ENCODE measurements at regions not wholly inside any gene's neighbourhood (a gene's known extent, or its start where the extent isn't known, plus 50 kb on each side); places are given as distances from the start of the nearest gene placed in this dataset.

GRCh38 chr10:9189448-9189847 lies 1135.0 kb downstream of the GATA3 start:
- DNase-seq, result no peak

- DNase-seq, result no peak
Measured at GRCh38 chr10:9193120-9193519, 1138.6 kb downstream of the GATA3 start.

GRCh38 chr10:9195385-9195784 lies 1140.9 kb downstream of the GATA3 start:
- DNase-seq, result no peak

- no peak for DNase-seq
Measured at GRCh38 chr10:9198611-9199010, 1144.1 kb downstream of the GATA3 start.

- DNase-seq, result no peak
Measured at GRCh38 chr10:9205558-9205957, 1151.1 kb downstream of the GATA3 start.

GRCh38 chr10:9209105-9209798 lies 1154.8 kb downstream of the GATA3 start:
- peak; percentile 39 for DNase-seq

- no peak for DNase-seq
Measured at GRCh38 chr10:9211228-9211627, 1156.7 kb downstream of the GATA3 start.

GRCh38 chr10:9214618-9215017 lies 1160.1 kb downstream of the GATA3 start:
- DNase-seq, result no peak

- no peak for DNase-seq
Measured at GRCh38 chr10:9215121-9215520, 1160.6 kb downstream of the GATA3 start.

GRCh38 chr10:9219860-9220259 lies 1165.4 kb downstream of the GATA3 start:
- no peak for DNase-seq

- no peak for DNase-seq
Measured at GRCh38 chr10:9222917-9223316, 1168.4 kb downstream of the GATA3 start.

GRCh38 chr10:9227679-9228365 lies 1173.3 kb downstream of the GATA3 start:
- DNase-seq, result no peak

- no peak for DNase-seq
Measured at GRCh38 chr10:9228771-9229170, 1174.3 kb downstream of the GATA3 start.

GRCh38 chr10:9229702-9230244 lies 1175.3 kb downstream of the GATA3 start:
- no peak for DNase-seq

- no peak for DNase-seq
Measured at GRCh38 chr10:9230625-9231024, 1176.1 kb downstream of the GATA3 start.

GRCh38 chr10:9234191-9234590 lies 1179.7 kb downstream of the GATA3 start:
- DNase-seq, result no peak

GRCh38 chr10:9238041-9238440 lies 1183.6 kb downstream of the GATA3 start:
- DNase-seq, result no peak

- no peak for DNase-seq
Measured at GRCh38 chr10:9239298-9239697, 1184.8 kb downstream of the GATA3 start.

GRCh38 chr10:9243941-9244411 lies 1189.5 kb downstream of the GATA3 start:
- no peak for DNase-seq

GRCh38 chr10:9244864-9245263 lies 1190.4 kb downstream of the GATA3 start:
- DNase-seq, result no peak

- DNase-seq, result no peak
Measured at GRCh38 chr10:9253121-9253520, 1198.6 kb downstream of the GATA3 start.

GRCh38 chr10:9254353-9254752 lies 1199.9 kb downstream of the GATA3 start:
- no peak for DNase-seq

- DNase-seq, result no peak
Measured at GRCh38 chr10:9260690-9261089, 1206.2 kb downstream of the GATA3 start.

- DNase-seq, result no peak
Measured at GRCh38 chr10:9262770-9263169, 1208.3 kb downstream of the GATA3 start.
